ENCODE measurements at regions not wholly inside any gene's neighbourhood (a gene's known extent, or its start where the extent isn't known, plus 50 kb on each side); places are given as distances from the start of the nearest gene placed in this dataset.
"Not testable (repeated sequence)": the region's sequence is repeated elsewhere in the genome, so short reads cannot be mapped to it uniquely, and the experiment has no call there.

DNA sequence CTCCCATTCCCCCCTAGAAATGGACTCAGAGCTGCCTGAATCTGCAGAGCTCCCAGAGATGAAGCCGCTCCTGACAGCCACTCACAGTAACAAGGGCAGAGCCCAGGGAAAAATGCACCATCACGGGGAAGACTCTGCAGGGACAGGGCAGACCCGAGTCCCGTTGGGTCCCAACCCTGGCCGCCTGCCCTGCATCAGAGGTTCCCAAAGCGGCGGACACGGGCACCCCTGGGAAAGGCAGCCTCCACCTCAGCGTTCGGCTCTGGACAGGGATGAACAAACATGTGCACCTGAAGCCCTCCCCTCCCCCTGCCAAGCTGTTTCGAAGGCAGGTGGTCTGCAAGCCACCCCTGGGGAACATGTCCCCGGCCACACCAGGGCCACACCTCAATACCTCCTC lies 320.4 kb downstream of the ADGRD1 start:
- no peak for DNase-seq (ENCODE audit: low read depth)
- TF ChIP-seq, protein P1, sequence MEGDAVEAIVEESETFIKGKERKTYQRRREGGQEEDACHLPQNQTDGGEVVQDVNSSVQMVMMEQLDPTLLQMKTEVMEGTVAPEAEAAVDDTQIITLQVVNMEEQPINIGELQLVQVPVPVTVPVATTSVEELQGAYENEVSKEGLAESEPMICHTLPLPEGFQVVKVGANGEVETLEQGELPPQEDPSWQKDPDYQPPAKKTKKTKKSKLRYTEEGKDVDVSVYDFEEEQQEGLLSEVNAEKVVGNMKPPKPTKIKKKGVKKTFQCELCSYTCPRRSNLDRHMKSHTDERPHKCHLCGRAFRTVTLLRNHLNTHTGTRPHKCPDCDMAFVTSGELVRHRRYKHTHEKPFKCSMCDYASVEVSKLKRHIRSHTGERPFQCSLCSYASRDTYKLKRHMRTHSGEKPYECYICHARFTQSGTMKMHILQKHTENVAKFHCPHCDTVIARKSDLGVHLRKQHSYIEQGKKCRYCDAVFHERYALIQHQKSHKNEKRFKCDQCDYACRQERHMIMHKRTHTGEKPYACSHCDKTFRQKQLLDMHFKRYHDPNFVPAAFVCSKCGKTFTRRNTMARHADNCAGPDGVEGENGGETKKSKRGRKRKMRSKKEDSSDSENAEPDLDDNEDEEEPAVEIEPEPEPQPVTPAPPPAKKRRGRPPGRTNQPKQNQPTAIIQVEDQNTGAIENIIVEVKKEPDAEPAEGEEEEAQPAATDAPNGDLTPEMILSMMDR (conservative IDR thresholded peaks at IDR 0.05; ENCODE audit: low read depth, low read length) = no peak
- H3K4me3 ChIP-seq (ENCODE audit: low read depth, low read length) = no peak overlapping the region

DNA sequence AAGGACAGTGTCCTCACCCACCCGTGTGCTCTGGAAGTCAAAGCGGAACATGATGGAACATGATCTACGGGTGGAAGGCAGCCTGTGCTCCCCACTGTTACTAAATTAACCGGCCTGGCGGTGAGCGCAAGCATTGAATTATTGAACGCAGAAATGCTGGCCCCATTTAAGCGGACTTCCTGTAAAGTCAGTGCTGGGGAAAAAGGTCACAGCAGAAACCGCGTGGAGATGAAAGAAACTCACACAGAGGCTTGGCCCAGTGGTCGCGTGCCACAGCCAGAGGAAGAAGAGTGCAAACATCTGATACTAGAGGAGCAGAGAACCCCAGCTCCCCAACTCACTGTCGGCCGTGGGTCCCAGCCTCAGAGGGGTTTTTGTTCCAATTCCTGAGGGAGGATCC lies 321.2 kb downstream of the ADGRD1 start:
- TF ChIP-seq, protein P1 (conservative IDR thresholded peaks at IDR 0.05; ENCODE audit: low read depth, low read length) = no peak
- no peak overlapping the region for H3K4me3 ChIP-seq (ENCODE audit: low read depth, low read length)
- DNase-seq (ENCODE audit: low read depth) = no peak

DNA sequence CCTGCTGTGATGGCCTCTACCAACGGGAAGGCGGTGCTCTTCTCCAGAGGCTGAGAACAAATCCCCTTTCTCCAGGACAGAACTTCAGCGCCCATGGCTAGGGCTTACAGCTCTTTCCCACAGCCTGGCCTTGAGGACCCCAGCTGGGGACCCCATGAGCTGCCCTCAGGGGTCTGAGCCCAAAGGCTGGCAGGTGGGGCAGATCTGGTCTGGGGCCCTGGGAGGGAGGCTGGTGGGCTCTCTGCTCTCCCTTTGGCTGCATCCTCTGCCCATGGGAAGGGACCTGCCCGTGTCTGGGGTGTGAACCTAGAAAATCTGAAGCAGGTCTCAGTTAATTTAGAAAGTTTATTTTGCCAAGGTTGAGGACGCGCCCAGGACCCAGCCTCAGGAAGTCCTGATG lies 322.1 kb downstream of the ADGRD1 start:
- no peak overlapping the region for H3K4me3 ChIP-seq (ENCODE audit: low read depth, low read length)
- TF ChIP-seq, protein P1 (conservative IDR thresholded peaks at IDR 0.05; ENCODE audit: low read depth, low read length) = no peak
- no peak for DNase-seq (ENCODE audit: low read depth)

DNA sequence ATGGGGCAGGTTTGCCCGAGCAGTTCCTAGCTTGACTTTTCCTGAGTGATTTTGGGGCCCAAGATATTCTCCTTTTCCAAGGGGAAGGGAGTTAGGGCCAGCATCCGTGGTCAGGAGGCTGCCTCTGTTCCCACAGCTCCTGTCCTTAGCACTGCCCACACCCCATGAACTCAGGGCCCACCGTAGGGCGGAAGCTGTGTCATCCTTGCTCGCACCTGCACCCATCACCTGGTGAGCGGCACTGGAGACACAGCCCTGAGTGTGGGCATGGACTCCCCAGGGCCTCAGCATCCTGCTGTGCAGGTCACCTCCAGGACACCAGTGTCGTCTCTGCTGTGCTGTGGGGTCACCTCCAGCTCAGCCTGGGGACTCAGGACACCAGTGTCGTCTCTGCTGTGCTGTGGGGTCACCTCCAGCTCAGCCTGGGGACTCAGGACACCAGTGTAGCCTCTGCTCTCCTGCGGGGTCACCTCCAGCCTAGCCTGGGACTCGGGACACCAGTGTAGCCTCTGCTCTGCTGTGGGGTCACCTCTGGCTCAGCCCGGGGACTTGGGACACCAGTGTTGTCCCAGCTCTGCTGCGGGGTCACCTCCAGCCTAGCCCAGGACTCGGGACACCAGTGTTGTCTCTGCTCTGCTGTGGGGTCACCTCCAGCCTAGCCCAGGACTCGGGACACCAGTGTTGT lies 322.9 kb downstream of the ADGRD1 start:
- DNase-seq (ENCODE audit: low read depth) = no peak
- no peak overlapping the region for H3K4me3 ChIP-seq (ENCODE audit: low read depth, low read length)
- TF ChIP-seq, protein P1 (conservative IDR thresholded peaks at IDR 0.05; ENCODE audit: low read depth, low read length) = no peak

DNA sequence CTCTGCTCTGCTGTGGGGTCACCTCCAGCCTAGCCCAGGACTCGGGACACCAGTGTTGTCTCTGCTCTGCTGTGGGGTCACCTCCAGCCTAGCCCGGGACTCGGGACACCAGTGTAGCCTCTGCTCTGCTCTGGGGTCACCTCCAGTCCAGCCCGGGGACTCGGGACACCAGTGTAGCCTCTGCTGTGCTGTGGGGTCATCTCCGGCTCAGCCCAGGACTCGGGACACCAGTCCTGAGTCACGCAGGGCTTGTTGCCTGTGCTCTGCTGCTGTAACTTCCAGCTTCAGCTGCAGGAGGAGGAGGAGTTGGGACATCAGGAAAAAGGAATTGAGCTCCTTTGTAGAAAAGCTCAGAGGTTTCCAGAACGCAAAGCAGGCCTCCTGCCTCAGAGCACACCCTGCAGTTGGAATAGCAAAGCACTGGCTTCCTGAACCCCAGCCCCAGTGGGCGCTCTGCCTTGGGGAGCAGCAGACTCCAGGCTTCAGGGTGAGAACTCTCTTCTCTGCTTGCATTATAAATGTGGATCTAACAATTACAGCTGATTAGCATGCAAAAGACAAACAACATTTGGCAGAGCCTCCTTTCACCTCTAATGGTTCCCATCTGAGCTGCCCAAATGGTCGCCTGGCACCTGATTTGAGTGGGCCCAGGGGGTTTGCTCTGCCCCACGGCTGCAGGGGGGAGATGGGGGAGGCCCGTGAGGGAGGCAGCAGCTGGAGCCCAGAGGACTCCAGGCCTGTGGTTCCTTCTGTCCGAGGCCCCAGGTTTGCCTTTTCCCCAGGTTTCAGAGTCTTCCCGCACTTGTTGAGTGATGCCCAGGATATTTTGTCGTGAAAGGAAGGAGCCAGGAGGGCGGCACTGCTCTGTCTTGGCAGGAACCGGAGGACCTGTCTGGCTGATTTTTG lies 323.7 kb downstream of the ADGRD1 start:
- H3K4me3 ChIP-seq (ENCODE audit: low read depth, low read length); DNase-seq (ENCODE audit: low read depth): not testable (repeated sequence)

DNA sequence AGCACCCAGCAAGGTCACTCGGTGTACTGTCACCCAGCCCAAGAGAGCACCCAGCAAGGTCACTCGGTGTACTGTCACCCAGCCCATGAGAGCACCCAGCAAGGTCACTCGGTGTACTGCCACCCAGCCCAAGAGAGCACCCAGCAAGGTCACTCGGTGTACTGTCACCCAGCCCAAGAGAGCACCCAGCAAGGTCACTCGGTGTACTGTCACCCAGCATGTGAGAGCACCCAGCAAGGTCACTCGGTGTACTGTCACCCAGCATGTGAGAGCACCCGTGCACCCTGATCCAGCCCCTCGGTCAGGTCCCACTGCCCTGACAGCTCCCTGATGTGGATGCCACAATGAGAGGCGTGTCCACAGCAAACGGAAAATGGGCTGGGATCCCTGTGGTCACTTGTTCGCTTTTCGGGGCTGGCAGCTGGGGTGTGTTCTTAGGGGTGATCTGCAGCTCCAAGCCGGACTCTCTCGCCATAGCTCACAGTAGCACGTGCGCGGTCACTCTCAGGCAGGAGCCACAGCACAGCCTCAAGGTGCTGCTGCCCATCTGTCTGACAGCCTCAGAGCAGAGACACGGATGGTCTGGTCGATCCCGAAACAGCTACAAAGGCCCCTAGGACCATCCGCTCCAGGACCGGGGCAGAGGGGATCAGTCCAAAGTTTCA lies 324.9 kb downstream of the ADGRD1 start:
- DNase-seq (ENCODE audit: low read depth); H3K4me3 ChIP-seq (ENCODE audit: low read depth, low read length): not testable (repeated sequence)

DNA sequence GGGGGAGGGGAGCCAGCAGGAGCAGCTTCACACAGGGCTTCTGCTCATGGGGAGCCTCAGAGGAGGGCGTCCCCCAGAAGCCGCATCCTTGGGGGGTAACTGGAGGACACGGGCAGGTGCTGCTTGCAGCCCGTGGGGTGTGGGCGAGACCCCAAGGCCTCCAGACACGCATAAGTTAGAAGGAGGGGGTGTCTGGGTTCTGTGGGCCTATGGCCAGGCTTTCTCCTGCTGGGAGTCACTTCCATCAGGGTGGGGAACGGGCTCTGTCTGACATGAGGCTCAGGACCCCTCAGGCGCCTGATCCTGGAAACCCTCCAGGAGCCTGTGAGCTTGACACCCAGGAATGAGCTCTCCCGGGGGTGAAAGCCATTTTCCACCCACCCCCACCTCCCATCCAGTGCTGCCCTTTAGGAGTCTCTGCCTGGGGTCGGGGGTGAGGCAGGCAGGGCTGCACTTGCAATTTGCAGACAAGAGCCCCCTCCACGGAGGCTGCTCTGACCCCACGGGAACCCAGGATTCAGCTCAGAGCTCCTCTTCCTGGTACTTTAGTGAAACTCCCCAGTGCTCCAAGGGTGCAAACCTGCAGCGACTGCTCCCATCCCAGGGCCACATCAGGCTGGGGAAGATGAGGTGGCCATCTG lies 325.7 kb downstream of the ADGRD1 start:
- H3K4me3 ChIP-seq (ENCODE audit: low read depth, low read length) = no peak overlapping the region
- no peak for DNase-seq (ENCODE audit: low read depth)
- TF ChIP-seq, protein P1 (conservative IDR thresholded peaks at IDR 0.05; ENCODE audit: low read depth, low read length) = no peak

Data from choroid plexus epithelial cell (primary cell).